SK-N-SH treated with all-trans-retinoic acid at 6 μM for 48 hours (cell line): ENCODE measurements at regions not wholly inside any gene's neighbourhood (a gene's known extent, or its start where the extent isn't known, plus 50 kb on each side); places are given as distances from the start of the nearest gene placed in this dataset.
A peak's percentile ranks its signal among the peaks of the same experiment; 100 is the strongest.

Experiments
- ATAC-seq: fragments of 200-7000 bp; cut with Tn5 transposase; 3 replicates; pipeline ENCODE4 v1.9.1; 2020; ENCODE audit warnings: mild to moderate bottlenecking, moderate library complexity
- ARNTL ChIP-seq: fragments of 450-650 bp; formaldehyde crosslinking; IDR thresholded peaks from 2 replicates; pipeline ENCODE4 v1.5.0; 2020; ENCODE audit warnings: low read depth, mild to moderate bottlenecking, moderate library complexity, borderline replicate concordance
- BACH2 ChIP-seq: fragments of 250-450 bp; sonication (Bioruptor Pico); IDR thresholded peaks from 2 replicates; pipeline ENCODE4 v1.9.0; 2021; ENCODE audit warnings: mild to moderate bottlenecking, borderline replicate concordance
- CSDC2 ChIP-seq: fragments of 250-450 bp; sonication (Bioruptor Pico); IDR thresholded peaks from 2 replicates; pipeline ENCODE4 v1.5.0; 2020; ENCODE audit warnings: mild to moderate bottlenecking, moderate library complexity
- ESRRG ChIP-seq: fragments of 250-450 bp; sonication (Bioruptor Pico); IDR thresholded peaks from 2 replicates; pipeline ENCODE4 v1.6.1; 2021; ENCODE audit warnings: mild to moderate bottlenecking
- GLIS3 ChIP-seq: fragments of 250-450 bp; sonication (Bioruptor Pico); IDR thresholded peaks from 2 replicates; pipeline ENCODE4 v1.5.0; 2020; ENCODE audit warnings: mild to moderate bottlenecking, moderate library complexity
- ISL1 ChIP-seq: fragments of 250-450 bp; sonication (Bioruptor Pico); IDR thresholded peaks from 2 replicates; pipeline ENCODE4 v2.1.2; 2022; ENCODE audit warnings: mild to moderate bottlenecking, moderate library complexity
- OSR1 ChIP-seq: fragments of 250-450 bp; sonication (Bioruptor Pico); IDR thresholded peaks from 2 replicates; pipeline ENCODE4 v1.8.0; 2022; ENCODE audit warnings: moderate library complexity, mild to moderate bottlenecking, inconsistent platforms
- PATZ1 ChIP-seq: fragments of 250-450 bp; sonication (Bioruptor Pico); IDR thresholded peaks from 2 replicates; pipeline ENCODE4 v1.8.0; 2020; ENCODE audit warnings: mild to moderate bottlenecking, moderate library complexity, borderline replicate concordance
- PPARA ChIP-seq: fragments of 250-450 bp; sonication (Bioruptor Pico); IDR thresholded peaks from 2 replicates; pipeline ENCODE4 v1.5.0; 2020; ENCODE audit warnings: mild to moderate bottlenecking, borderline replicate concordance
- RARB ChIP-seq: fragments of 250-450 bp; sonication (Bioruptor Pico); IDR thresholded peaks from 2 replicates; pipeline ENCODE4 v1.8.0; 2021; ENCODE audit warnings: mild to moderate bottlenecking, moderate library complexity
- TCF4 ChIP-seq: fragments of 250-450 bp; sonication (Bioruptor Pico); IDR thresholded peaks from 2 replicates; pipeline ENCODE4 v1.8.0; 2021; ENCODE audit warnings: mild to moderate bottlenecking, moderate library complexity, borderline replicate concordance
- TOX ChIP-seq: fragments of 250-450 bp; sonication (Bioruptor Pico); IDR thresholded peaks from 2 replicates; pipeline ENCODE4 v1.8.0; 2021; ENCODE audit warnings: mild to moderate bottlenecking, moderate library complexity, borderline replicate concordance
- ZC3H10 ChIP-seq: fragments of 250-450 bp; sonication (Bioruptor Pico); IDR thresholded peaks from 2 replicates; pipeline ENCODE4 v1.5.1; 2021; ENCODE audit warnings: mild to moderate bottlenecking, moderate library complexity
- ZFP3 ChIP-seq: fragments of 250-450 bp; sonication (Bioruptor Pico); IDR thresholded peaks from 2 replicates; pipeline ENCODE4 v1.5.0; 2020; ENCODE audit warnings: mild to moderate bottlenecking, moderate library complexity
- ZFP30 ChIP-seq: fragments of 450-650 bp; formaldehyde crosslinking; IDR thresholded peaks from 2 replicates; pipeline ENCODE4 v1.5.0; 2022; ENCODE audit warnings: mild to moderate bottlenecking, moderate library complexity
- ZNF565 ChIP-seq: fragments of 450-650 bp; formaldehyde crosslinking; conservative IDR thresholded peaks from 2 replicates; pipeline ENCODE4 v1.5.0; 2020; ENCODE audit warnings: low read depth, mild to moderate bottlenecking, moderate library complexity
- ZNF70 ChIP-seq: fragments of 450-650 bp; formaldehyde crosslinking; IDR thresholded peaks from 2 replicates; pipeline ENCODE4 v1.5.0; 2020; ENCODE audit warnings: mild to moderate bottlenecking, moderate library complexity
- ZNF8 ChIP-seq: fragments of 450-650 bp; formaldehyde crosslinking; IDR thresholded peaks from 2 replicates; pipeline ENCODE4 v1.5.0; 2020; ENCODE audit warnings: mild to moderate bottlenecking, moderate library complexity
- TF ChIP-seq, protein P1 (sequence below): fragments of 250-450 bp; sonication (Bioruptor Pico); IDR thresholded peaks from 2 replicates; pipeline ENCODE4 v1.8.0; 2021; ENCODE audit warnings: low read depth, mild to moderate bottlenecking, moderate library complexity, borderline replicate concordance
- TF ChIP-seq, protein P2 (sequence below): fragments of 250-450 bp; sonication (Bioruptor Pico); IDR thresholded peaks from 2 replicates; pipeline ENCODE4 v1.5.1; 2020; ENCODE audit warnings: low read depth, mild to moderate bottlenecking, moderate library complexity
- TF ChIP-seq, protein P3 (sequence below): fragments of 250-450 bp; sonication (Bioruptor Pico); IDR thresholded peaks from 2 replicates; pipeline ENCODE4 v1.5.0; 2020; ENCODE audit warnings: mild to moderate bottlenecking, moderate library complexity
- TF ChIP-seq, protein P4 (sequence below): fragments of 250-450 bp; sonication (Bioruptor Pico); IDR thresholded peaks from 2 replicates; pipeline ENCODE4 v1.5.1; 2021; ENCODE audit warnings: mild to moderate bottlenecking, moderate library complexity

DNA sequence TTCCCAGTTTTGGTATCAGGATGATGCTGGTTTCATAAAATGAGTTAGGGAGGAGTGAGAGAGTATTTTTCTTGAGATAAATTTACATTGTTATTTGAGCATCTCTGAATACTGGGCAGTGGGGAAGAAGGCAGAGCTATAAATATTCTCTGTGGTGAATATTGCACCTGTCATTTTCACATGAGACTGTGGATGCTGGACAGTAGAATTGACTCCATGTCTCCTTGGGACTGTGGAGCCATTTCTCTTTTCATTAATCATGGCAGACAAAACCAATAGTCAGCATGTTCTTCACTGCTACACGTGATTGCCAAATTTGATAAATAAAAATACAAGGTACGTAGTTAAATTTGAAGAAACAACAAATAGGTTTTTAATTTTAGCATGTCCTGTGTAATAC is 81.2 kb upstream of the PHACTR1 start:
- TF ChIP-seq RARB (CRISPR knock-in tag), result no peak
- no peak for TF ChIP-seq ZNF565 (CRISPR knock-in tag)
- no peak for TF ChIP-seq PPARA (CRISPR knock-in tag)
- TF ChIP-seq BACH2 (CRISPR knock-in tag), result no peak
- TF ChIP-seq ZFP3 (CRISPR knock-in tag), result no peak
- no peak for TF ChIP-seq TOX (CRISPR knock-in tag)
- TF ChIP-seq ZNF8 (CRISPR knock-in tag), result no peak
- no peak for TF ChIP-seq GLIS3 (CRISPR knock-in tag)
- TF ChIP-seq, protein P1, sequence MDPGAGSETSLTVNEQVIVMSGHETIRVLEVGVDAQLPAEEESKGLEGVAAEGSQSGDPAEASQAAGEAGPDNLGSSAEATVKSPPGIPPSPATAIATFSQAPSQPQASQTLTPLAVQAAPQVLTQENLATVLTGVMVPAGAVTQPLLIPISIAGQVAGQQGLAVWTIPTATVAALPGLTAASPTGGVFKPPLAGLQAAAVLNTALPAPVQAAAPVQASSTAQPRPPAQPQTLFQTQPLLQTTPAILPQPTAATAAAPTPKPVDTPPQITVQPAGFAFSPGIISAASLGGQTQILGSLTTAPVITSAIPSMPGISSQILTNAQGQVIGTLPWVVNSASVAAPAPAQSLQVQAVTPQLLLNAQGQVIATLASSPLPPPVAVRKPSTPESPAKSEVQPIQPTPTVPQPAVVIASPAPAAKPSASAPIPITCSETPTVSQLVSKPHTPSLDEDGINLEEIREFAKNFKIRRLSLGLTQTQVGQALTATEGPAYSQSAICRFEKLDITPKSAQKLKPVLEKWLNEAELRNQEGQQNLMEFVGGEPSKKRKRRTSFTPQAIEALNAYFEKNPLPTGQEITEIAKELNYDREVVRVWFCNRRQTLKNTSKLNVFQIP (CRISPR knock-in tag), result no peak
- no peak for TF ChIP-seq ARNTL (CRISPR knock-in tag)
- no peak for TF ChIP-seq CSDC2
- no peak for TF ChIP-seq TCF4 (CRISPR knock-in tag)
- TF ChIP-seq, protein P2, sequence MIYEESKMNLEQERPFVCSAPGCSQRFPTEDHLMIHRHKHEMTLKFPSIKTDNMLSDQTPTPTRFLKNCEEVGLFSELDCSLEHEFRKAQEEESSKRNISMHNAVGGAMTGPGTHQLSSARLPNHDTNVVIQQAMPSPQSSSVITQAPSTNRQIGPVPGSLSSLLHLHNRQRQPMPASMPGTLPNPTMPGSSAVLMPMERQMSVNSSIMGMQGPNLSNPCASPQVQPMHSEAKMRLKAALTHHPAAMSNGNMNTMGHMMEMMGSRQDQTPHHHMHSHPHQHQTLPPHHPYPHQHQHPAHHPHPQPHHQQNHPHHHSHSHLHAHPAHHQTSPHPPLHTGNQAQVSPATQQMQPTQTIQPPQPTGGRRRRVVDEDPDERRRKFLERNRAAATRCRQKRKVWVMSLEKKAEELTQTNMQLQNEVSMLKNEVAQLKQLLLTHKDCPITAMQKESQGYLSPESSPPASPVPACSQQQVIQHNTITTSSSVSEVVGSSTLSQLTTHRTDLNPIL (CRISPR knock-in tag), result no peak
- no peak for TF ChIP-seq ZC3H10 (CRISPR knock-in tag)
- TF ChIP-seq ESRRG, result no peak
- ATAC-seq, result no peak

- ATAC-seq, result no peak
- TF ChIP-seq PPARA (CRISPR knock-in tag) (no peak), ZNF565 (CRISPR knock-in tag) (no peak), ZC3H10 (CRISPR knock-in tag) (no peak), BACH2 (CRISPR knock-in tag) (no peak), ARNTL (CRISPR knock-in tag) (no peak), ZNF8 (CRISPR knock-in tag) (no peak), ESRRG (no peak), OSR1 (CRISPR knock-in tag) (no peak), PATZ1 (CRISPR knock-in tag) (no peak)
- TF ChIP-seq, protein P2 (CRISPR knock-in tag), result no peak
These were observed 80.8 kb upstream of the PHACTR1 start for GRCh38 chr6:12635813-12636212.

- no peak for ATAC-seq
- no peak for TF ChIP-seq ZFP30 (CRISPR knock-in tag)
- TF ChIP-seq, all 23 proteins: peak for 0
These were observed 80.2 kb upstream of the PHACTR1 start for GRCh38 chr6:12636336-12636735.

- ATAC-seq, result peak; percentile 93
- TF ChIP-seq RARB (CRISPR knock-in tag) (no peak), ZNF70 (CRISPR knock-in tag) (no peak), ZFP3 (CRISPR knock-in tag) (no peak), GLIS3 (CRISPR knock-in tag) (no peak), ARNTL (CRISPR knock-in tag) (no peak), ZFP30 (CRISPR knock-in tag) (no peak), PATZ1 (CRISPR knock-in tag) (no peak), ZC3H10 (CRISPR knock-in tag) (no peak), OSR1 (CRISPR knock-in tag) (no peak), ZNF565 (CRISPR knock-in tag) (no peak), ISL1 (no peak)
- TF ChIP-seq, protein P3, sequence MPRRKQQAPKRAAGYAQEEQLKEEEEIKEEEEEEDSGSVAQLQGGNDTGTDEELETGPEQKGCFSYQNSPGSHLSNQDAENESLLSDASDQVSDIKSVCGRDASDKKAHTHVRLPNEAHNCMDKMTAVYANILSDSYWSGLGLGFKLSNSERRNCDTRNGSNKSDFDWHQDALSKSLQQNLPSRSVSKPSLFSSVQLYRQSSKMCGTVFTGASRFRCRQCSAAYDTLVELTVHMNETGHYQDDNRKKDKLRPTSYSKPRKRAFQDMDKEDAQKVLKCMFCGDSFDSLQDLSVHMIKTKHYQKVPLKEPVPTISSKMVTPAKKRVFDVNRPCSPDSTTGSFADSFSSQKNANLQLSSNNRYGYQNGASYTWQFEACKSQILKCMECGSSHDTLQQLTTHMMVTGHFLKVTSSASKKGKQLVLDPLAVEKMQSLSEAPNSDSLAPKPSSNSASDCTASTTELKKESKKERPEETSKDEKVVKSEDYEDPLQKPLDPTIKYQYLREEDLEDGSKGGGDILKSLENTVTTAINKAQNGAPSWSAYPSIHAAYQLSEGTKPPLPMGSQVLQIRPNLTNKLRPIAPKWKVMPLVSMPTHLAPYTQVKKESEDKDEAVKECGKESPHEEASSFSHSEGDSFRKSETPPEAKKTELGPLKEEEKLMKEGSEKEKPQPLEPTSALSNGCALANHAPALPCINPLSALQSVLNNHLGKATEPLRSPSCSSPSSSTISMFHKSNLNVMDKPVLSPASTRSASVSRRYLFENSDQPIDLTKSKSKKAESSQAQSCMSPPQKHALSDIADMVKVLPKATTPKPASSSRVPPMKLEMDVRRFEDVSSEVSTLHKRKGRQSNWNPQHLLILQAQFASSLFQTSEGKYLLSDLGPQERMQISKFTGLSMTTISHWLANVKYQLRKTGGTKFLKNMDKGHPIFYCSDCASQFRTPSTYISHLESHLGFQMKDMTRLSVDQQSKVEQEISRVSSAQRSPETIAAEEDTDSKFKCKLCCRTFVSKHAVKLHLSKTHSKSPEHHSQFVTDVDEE (CRISPR knock-in tag), result no peak
- TF ChIP-seq, protein P4, sequence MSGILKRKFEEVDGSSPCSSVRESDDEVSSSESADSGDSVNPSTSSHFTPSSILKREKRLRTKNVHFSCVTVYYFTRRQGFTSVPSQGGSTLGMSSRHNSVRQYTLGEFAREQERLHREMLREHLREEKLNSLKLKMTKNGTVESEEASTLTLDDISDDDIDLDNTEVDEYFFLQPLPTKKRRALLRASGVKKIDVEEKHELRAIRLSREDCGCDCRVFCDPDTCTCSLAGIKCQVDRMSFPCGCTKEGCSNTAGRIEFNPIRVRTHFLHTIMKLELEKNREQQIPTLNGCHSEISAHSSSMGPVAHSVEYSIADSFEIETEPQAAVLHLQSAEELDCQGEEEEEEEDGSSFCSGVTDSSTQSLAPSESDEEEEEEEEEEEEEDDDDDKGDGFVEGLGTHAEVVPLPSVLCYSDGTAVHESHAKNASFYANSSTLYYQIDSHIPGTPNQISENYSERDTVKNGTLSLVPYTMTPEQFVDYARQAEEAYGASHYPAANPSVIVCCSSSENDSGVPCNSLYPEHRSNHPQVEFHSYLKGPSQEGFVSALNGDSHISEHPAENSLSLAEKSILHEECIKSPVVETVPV (CRISPR knock-in tag), result no peak
These were observed 78.5 kb upstream of the PHACTR1 start for GRCh38 chr6:12637960-12638641.
